ENCODE measurements at regions not wholly inside any gene's neighbourhood (a gene's known extent, or its start where the extent isn't known, plus 50 kb on each side); places are given as distances from the start of the nearest gene placed in this dataset.

GRCh38 chr1:184192796-184193195 is 141.3 kb downstream of the TSEN15 start:
- no peak for TF ChIP-seq EZH2 (IDR thresholded peaks at IDR 0.05; ENCODE audit: borderline replicate concordance)
- TF ChIP-seq CTCF (IDR thresholded peaks at IDR 0.05; ENCODE audit: poor library complexity) = no peak
- TF ChIP-seq EZH2phosphoT487 (IDR thresholded peaks at IDR 0.05; ENCODE audit: low read depth, severe bottlenecking, unreplicated experiment) = no peak

Measured in hepatocyte (in vitro differentiated cells).